Cerebellar cortex (tissue), 1 donor: ENCODE measurements at regions not wholly inside any gene's neighbourhood (a gene's known extent, or its start where the extent isn't known, plus 50 kb on each side); places are given as distances from the start of the nearest gene placed in this dataset.
A peak's percentile ranks its signal among the peaks of the same experiment; 100 is the strongest.
"Not testable (repeated sequence)": the region's sequence is repeated elsewhere in the genome, so short reads cannot be mapped to it uniquely, and the experiment has no call there.

ENCODE experiments used
- DNase-seq: peaks from one replicate; pipeline ENCODE4 v3.0.0-alpha.2; 2015; ENCODE audit warnings: low spot score

GRCh38 chr4:79609817-79610216, 201.8 kb upstream of the GK2 start:
- DNase-seq, result no peak

- DNase-seq, result no peak
Observed at GRCh38 chr4:79607979-79608378, 200.0 kb upstream of the GK2 start.

GRCh38 chr4:79604152-79604551, 196.1 kb upstream of the GK2 start:
- DNase-seq, result no peak

GRCh38 chr4:79603681-79604080, 195.7 kb upstream of the GK2 start:
- DNase-seq, result no peak

GRCh38 chr4:79599691-79600090, 191.7 kb upstream of the GK2 start:
- DNase-seq, result no peak

GRCh38 chr4:79598801-79599200, 190.8 kb upstream of the GK2 start:
- DNase-seq, result peak; percentile 74

- no peak for DNase-seq
Observed at GRCh38 chr4:79598214-79598613, 190.2 kb upstream of the GK2 start.

- no peak for DNase-seq
Observed at GRCh38 chr4:79597266-79597665, 189.2 kb upstream of the GK2 start.

GRCh38 chr4:79592218-79592617, 184.2 kb upstream of the GK2 start:
- not testable (repeated sequence) for DNase-seq

- no peak for DNase-seq
Observed at GRCh38 chr4:79588679-79589078, 180.7 kb upstream of the GK2 start.

GRCh38 chr4:79587207-79587606, 179.2 kb upstream of the GK2 start:
- DNase-seq, result not testable (repeated sequence)

- no peak for DNase-seq
Observed at GRCh38 chr4:79585834-79586233, 177.8 kb upstream of the GK2 start.

GRCh38 chr4:79585330-79585729, 177.3 kb upstream of the GK2 start:
- no peak for DNase-seq

- DNase-seq, result no peak
Observed at GRCh38 chr4:79584902-79585301, 176.9 kb upstream of the GK2 start.

- no peak for DNase-seq
Observed at GRCh38 chr4:79584352-79584751, 176.3 kb upstream of the GK2 start.

- no peak for DNase-seq
Observed at GRCh38 chr4:79578606-79579005, 170.6 kb upstream of the GK2 start.

GRCh38 chr4:79576429-79576753, 168.4 kb upstream of the GK2 start:
- DNase-seq, result peak; percentile 54

GRCh38 chr4:79575709-79576428, 167.8 kb upstream of the GK2 start:
- no peak for DNase-seq

GRCh38 chr4:79574741-79575451, 166.9 kb upstream of the GK2 start:
- no peak for DNase-seq

- DNase-seq, result no peak
Observed at GRCh38 chr4:79563219-79563618, 155.2 kb upstream of the GK2 start.

- DNase-seq, result no peak
Observed at GRCh38 chr4:79561751-79562150, 153.7 kb upstream of the GK2 start.

- DNase-seq, result not testable (repeated sequence)
Observed at GRCh38 chr4:79559398-79559797, 151.4 kb upstream of the GK2 start.

- no peak for DNase-seq
Observed at GRCh38 chr4:79552311-79552710, 144.3 kb upstream of the GK2 start.

GRCh38 chr4:79551555-79551954, 143.5 kb upstream of the GK2 start:
- no peak for DNase-seq
